Sigmoid colon (tissue), 4 donors: ENCODE measurements at regions not wholly inside any gene's neighbourhood (a gene's known extent, or its start where the extent isn't known, plus 50 kb on each side); places are given as distances from the start of the nearest gene placed in this dataset.

ENCODE experiments used
- POLR2A ChIP-seq, 2 donors: fragments of 450-650 bp; IDR thresholded peaks; one replicate each; pipeline ENCODE4 v1.6.1; 2016; ENCODE audit warnings: antibody characterized with exemption in 2 of 2, mild to moderate bottlenecking in 2 of 2, moderate library complexity in 2 of 2
- POLR2AphosphoS5 ChIP-seq, 4 donors: sonication (generic); formaldehyde crosslinking; IDR thresholded peaks; one replicate each; pipeline ENCODE4 v1.6.1; 2017; ENCODE audit warnings: antibody characterized with exemption in 4 of 4
- TF ChIP-seq, protein P1 (sequence below), 4 experiments: fragments of 450-650 bp in 3 of 4; fragments of 200-600 bp in 1 of 4; IDR thresholded peaks; one replicate each; pipeline ENCODE4 v1.5.1; 2016 to 2019; ENCODE audit warnings: antibody characterized with exemption in 4 of 4, mild to moderate bottlenecking in 3 of 4, moderate library complexity in 2 of 4

DNA sequence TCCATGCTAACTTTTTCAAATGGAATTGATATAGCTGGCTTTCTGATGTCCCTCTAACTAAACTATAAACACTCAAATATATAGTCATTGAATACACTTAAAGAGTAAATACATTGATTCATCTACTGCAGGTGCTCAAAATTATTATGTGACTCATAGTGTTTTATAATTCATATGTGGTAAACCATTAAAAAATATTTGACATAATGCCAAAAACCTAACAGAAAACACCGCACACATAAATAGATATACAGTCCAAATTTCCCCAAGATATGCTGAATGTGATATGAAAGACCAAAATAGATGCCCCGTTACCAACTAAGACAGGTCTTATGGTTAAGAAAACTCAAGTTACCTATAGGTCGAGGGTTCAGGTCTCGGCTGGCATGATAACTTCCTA lies 171.7 kb upstream of the SEMA3E start:
- TF ChIP-seq POLR2A (IDR thresholded peaks at IDR 0.05) (no peak), POLR2AphosphoS5 (IDR thresholded peaks at IDR 0.05) (no peak)
- TF ChIP-seq, protein P1, sequence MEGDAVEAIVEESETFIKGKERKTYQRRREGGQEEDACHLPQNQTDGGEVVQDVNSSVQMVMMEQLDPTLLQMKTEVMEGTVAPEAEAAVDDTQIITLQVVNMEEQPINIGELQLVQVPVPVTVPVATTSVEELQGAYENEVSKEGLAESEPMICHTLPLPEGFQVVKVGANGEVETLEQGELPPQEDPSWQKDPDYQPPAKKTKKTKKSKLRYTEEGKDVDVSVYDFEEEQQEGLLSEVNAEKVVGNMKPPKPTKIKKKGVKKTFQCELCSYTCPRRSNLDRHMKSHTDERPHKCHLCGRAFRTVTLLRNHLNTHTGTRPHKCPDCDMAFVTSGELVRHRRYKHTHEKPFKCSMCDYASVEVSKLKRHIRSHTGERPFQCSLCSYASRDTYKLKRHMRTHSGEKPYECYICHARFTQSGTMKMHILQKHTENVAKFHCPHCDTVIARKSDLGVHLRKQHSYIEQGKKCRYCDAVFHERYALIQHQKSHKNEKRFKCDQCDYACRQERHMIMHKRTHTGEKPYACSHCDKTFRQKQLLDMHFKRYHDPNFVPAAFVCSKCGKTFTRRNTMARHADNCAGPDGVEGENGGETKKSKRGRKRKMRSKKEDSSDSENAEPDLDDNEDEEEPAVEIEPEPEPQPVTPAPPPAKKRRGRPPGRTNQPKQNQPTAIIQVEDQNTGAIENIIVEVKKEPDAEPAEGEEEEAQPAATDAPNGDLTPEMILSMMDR (IDR thresholded peaks at IDR 0.05): no peak
